Activated CD4-positive, alpha-beta T cell treated with anti-CD3 and anti-CD28 coated beads, Interleukin-2, amount 50 U/mL, for 24 hours (primary cell): ENCODE measurements at regions not wholly inside any gene's neighbourhood (a gene's known extent, or its start where the extent isn't known, plus 50 kb on each side); places are given as distances from the start of the nearest gene placed in this dataset.
"Not testable (repeated sequence)": the region's sequence is repeated elsewhere in the genome, so short reads cannot be mapped to it uniquely, and the experiment has no call there.

Experiments used
- DNase-seq, 2 donors: peaks; one replicate each; pipeline ENCODE4 v3.0.0-alpha.2; 2020; ENCODE audit warnings: low read depth in 1 of 2, low spot score in 1 of 2

DNA sequence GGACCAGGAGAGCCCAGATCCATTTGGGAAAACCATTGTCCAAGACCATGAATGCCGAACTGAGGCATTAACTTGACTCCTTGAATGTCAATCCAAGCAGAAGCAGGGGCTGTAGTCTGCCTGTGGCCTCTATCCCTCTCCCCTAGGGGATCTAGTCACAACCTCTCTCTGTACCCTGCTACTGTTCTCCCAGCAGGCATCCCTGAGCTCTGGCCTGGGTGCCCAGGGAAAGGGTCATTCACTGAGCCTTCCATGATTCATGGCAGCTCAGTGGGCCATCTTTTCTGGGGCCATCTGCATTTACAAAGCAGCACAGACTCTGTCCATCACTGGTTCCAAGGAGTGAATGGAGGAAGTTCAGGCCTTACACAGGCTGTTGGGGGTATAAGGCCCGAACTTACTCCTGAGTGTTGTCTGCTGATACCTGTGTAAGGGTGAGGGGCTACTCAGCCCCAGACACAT is 151.8 kb downstream of the ZFP36L2 start:
- DNase-seq = no peak

DNA sequence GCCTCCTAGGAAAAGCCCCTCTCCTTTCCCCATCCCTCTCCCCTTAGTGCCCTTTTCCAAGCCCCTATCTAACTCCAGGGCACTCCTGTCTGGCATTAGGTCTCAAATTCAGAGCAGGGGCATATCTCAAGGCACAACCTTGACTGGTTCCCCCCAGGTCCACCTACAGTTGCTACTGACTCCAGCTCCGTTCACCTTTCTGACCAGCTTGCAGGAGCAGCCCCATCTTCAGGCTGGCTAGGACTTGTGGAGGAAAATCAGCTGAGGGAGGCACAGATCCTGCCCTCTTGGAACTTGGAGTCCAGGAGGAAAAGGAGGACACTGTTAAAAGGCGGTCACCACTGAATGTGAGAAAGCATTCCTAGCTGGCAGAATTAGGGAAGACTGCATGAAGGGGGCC is 152.4 kb downstream of the ZFP36L2 start:
- DNase-seq = no peak

DNA sequence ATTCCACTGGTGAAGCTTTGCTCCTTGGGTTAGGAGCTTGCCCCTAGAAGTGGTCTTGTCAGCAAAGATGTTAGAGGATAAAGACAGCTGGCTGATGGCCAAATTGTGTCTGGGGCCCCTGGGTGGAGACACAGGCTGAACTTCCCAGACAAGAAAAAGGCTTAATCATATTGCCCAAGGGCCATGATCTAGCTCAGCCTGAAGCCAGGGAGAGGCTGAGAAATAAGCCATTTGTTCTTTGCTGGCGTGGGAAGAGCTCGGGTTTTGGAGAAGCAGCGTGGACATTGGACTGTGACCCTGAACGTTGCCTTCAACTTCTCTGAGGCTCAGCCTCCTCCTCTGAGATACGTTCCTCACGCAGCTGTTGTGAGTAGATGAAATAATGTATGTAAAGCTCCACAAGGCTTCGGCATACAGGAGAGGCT is 153.0 kb downstream of the ZFP36L2 start:
- no peak for DNase-seq

DNA sequence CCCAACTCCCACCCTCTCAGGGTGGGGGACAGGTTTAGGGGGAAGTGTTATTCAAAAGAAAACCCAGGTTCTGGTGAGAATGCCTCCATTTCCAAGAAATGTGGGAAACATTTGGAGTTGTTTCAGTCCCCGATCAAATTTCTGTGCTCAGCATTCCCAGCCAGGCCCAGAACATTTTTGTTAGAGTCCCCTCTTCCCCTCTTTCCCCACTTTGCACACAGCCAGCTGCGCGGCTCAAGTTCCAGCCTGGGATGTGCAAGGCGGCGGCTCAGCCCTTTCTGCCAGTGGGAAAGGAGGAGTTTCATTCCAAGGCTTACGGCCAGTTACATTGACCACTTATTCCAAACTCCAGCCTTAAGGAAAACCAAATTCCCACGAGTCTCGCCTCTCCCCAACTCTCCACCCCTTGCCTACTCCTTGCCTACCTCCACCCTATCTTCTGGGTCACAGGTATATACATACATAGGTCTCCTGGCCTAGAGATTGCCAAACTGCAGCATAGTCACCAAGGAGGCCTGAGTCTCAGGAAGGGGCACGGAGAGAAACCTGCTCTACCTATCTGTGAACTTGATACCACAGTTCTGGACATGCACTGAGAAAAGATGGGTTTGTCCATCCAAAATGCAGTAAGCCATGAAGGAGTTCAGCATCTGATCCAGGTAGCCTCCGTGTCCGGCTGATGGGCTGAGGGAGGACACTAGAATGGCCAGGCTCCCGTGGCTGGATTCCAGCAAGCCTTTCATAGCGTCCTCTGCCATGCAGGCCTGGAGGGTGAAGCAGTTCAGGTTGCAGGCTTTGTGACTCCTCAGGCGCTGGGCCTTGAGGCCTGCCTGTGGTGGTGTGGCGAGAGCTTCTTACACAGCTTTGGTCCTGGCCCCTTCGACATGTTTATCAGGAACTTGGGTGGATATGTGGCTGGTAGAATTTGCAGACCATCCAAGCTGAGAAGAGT is 154.5 kb downstream of the ZFP36L2 start:
- DNase-seq = no peak

DNA sequence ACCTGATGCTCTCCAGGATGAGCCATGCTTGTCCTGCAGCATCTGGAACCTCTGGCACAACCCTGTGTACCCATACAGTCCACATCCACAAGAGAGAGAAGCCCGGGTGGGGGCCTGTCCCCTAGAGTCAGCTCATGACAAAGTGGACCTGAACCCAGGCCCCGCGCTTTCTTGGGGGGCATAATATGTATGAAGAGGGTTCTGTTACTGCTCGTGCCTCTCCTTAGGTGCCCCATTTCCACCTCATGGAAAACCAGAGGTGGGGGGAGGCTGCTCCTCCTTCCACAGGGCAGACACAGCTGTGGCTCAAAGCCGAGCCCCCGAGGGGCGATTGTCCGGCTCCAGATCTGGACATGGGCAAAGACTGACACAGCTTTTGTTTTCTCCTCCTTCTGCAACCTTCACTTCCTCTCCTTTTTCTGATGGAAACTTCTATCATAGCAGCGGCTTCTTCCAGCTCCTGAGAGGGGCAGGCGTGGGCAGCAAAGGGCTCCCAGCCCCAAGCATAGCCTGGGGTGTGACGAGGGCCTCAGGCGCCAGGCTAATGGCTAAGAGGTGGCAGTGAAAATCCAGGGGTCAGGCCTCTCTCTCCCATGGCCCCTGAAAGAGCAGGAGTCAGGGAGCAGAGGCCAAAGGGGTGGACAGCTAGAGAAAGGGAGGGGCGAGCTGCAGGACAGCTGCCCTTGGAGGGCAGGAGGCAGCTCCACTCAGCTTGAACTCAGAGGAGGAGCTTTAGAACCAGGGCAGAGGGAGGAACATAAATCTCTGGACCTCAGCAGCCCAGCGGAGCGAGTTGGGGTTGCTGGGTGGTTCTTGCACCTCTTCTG is 155.5 kb downstream of the ZFP36L2 start:
- DNase-seq = no peak

DNA sequence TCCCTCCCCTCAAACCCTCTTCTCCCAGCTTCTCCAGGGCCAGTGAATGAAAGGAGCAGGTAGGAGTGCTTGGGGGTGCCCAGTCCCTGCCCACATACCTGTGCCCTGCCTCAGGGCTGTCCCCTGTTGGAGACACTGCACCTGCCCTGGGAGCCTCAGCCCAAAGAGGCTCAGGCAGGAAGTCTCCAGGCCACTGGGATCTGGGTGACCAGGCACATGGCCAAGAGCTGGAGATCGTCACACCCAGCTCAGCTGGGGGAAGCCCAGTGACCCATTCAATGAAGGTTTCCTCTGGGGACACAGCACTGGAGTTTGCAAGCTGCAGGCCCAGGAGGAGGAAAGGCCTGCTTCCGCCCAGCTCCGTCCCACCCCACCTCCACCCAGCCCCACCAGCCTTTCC is 156.4 kb downstream of the ZFP36L2 start:
- no peak for DNase-seq

DNA sequence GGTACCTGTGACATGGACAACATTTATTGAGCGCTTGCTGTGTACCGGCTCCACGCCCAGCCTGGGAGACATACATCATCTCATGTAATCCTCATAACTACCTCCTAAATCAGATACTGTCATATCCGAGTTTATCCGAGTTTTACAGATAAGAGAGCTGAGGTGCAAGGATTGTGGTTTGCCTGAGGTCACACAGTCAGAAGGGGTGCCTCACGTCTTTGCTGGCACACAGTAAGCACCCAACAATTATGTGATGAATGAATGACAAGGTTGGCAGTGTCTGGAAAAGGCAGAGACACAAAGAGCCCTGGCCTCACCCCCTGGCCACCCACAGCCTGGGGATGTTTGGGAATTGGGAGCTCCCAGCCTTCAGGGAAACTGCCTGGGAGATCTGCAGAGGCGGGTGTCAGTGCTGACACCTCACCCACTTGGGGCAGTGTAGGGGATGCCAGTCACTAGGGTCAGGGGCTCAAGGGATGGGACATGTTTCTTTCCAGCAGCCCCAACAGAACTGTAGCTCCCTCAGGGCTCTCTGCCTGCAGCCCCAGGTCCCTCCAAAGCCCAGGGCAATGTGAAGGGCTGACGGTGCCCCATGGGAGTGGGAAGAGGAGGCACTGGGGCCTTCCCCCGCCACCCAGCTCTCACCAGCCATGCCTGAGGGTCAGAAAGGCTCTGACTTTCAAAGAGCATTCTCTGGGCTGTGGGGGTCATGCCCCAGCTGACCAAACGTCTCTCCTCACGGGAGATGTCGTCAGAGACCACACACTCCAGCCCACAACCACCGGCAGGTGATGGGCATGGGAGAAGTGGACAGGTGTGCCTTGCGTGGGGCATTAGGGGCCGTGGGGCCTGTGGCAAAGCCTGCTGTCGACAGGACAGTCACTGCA is 157.5 kb downstream of the ZFP36L2 start:
- no peak for DNase-seq

DNA sequence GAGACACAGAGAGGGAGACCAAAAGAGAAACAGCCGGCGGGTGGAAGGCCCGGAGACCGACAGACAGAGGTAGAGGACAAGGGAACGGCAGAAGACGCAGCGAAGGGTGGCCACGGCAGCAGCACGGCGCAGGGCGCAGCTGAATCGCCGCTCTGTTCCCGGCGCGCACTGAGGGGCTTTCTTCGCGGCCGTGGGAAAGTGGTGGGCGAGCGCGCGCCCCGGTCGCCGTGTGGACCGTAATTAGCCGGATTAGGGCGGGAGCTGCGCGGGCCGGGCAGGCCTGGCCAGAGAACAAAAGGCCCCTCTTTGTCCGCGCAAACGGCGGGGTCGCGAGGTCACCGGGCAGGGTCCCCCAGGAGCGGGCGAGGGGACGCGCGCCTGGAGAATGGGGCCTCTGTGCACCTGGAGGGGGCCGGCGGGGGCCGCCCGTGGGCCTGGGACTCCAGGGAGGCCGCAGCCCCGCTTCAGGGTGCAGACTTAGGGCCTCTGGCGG is 158.3 kb downstream of the ZFP36L2 start:
- DNase-seq = no peak

DNA sequence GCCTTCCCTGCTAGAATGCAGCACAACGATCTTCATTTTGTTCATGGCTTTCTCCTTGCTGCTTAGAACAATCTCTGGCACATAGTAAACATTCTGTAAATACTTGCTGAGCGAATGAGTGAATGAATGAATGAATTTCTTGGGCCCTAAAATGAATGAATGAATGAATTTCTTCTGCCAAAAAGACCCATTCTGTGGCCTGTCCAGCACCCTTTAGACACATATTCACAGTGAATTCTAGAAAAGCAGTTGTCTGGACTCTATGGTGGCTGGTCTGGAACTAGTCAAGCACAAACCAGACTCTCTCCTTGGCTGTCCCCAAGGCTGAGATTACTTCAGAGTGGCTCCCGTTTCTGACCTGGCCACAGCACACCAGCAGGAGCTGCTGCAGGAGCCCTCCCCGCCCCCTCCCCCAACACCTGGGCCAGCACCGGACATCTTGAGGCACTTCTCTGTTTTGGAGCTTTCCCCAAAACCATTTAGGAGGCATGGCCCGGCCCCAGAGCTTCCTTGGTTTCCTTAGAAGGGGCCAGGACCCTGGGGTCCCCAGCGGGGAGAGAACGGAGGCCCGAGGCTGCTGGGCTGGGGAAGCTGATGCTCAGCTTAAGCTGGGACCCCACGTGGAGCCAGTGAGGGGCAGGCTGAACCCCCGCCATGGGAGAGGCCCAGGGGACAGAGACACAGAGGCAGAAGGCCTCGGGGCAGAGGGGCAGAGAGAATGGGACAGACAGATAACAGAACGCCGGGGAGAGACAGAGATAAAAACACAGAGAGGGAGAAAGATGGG is 159.0 kb downstream of the ZFP36L2 start:
- no peak for DNase-seq

DNA sequence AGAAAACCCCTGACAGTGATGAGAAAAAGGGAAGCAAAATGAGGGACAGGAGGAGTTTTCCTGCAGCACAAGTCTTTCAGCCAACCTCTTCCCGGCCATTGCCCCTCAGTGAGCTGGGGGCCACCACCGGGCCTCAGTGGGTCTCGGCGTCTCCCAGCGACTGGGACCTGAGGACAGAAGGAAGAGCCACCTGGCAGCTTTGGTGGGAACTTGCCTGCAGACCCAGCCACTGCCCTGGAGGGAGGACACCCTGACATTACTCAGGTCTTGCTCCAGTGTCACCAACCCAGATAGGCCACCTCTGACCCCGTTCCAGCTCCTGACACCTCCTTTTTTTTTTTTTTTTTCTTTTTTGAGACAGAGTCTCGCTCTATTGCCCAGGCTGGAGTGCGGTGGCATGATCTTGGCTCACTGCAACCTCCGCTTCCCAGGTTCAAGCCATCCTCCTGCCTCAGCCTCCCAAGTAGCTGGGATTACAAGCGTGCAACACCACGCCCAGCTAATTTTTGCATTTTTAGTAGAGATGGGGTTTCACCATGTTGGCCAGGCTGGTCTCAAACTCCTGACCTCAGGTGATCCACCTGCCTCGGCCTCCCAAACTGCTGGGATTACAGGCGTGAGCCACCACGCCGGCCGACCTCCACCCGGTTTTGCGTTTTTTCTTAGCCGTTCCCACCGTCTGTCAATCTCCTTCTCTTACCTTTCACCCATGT is 159.7 kb downstream of the ZFP36L2 start:
- not testable (repeated sequence) for DNase-seq

DNA sequence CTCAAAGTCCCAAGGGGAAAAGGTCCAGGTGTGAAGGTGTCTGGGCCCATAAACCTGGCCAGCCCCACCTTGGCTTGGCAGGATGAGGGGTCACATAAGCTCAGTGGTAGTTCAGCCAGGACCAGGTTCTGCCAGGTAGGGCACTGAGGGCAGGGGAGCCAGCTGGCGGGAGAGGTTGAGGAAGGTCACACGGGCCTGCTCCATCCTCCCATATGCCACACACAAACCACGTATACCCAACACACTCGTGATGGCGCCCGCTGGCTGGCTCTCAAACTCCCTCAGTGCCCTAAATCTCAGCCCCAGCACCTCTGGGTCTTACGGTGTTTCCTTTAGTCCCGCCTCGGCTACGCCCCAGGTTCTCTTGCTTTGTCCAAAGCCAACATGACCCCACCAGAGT is 160.5 kb downstream of the ZFP36L2 start:
- no peak for DNase-seq

DNA sequence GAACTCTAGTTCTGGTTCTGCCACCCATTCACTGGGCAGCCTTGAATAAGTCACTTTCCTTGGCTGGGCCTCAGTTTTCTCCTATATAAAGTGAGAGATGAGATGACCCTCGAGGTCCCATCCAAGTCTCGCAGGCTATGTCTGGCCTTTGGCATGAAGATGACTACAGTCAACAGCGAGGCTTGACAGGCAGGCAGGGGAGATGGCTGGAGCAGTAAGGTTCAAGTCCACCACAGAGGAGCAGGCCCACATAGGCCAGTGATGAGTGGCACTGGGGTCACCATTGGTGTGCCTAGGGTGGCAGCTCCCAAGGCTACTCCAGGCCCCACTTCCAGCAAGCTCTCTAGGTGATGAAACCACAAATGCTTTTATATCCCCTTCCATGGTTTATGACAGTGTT is 161.4 kb downstream of the ZFP36L2 start:
- no peak for DNase-seq

DNA sequence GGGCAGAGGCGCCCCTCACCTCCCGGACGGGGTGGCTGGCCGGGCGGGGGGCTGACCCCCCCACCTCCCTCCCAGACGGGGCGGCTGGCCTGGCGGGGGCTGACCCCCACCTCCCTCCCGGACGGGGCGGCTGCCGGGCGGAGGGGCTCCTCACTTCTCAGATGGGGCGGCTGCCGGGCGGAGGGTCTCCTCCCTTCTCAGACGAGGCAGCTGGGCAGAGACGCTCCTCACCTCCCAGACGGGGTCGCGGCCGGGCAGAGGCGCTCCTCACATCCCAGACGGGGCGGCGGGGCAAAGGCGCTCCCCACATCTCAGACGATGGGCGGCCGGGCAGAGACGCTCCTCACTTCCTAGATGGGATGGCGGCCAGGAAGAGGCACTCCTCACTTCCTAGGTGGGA is 163.3 kb downstream of the ZFP36L2 start:
- DNase-seq = not testable (repeated sequence)

DNA sequence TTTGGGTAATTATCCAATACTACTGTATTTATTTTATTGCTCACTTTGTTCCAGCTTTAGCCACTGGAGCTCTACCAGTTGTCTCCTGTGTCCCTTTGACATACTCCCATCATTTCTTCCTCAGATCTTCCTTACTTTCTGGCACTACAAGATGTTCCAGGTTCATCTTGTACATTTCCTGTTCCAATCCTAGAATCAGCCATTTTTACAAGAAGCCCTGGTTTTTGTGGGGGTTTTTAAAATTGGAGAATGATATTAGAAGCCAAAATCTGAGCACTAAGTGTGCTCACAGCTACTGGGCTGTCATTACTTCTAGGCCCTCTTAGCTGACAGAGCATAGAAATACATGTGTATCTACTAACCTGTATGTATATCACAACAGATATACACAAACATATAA is 164.3 kb downstream of the ZFP36L2 start:
- no peak for DNase-seq

DNA sequence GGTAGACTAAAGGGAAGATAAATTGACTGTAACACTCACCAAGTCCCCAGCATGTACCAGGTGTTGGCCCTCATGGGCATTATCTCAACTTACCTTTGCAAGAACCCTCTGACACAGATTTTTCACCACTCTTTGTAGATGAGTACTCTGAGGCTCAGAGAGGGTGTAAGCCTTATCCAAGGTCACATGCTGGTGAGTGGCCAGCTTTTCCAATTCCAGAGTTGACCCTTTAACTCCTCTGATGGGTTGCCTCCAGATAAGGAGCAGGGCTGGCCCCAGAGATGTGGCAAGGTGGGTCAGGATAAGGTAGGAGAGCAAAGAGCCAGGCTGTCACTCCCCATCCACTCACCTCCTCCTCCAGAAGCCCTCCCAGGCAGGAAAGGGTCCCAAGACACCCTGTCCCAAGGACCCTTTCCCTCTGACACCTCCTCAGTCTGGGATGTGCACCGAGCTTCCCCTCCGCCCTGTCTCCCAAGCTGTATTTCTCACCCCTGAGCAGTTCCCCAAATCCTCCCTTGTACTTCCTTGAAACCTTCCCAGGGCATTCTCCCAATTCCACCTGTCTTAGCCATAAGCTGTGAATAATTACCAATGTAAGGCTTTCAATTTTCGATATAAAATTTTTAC is 165.9 kb downstream of the ZFP36L2 start:
- DNase-seq = no peak

DNA sequence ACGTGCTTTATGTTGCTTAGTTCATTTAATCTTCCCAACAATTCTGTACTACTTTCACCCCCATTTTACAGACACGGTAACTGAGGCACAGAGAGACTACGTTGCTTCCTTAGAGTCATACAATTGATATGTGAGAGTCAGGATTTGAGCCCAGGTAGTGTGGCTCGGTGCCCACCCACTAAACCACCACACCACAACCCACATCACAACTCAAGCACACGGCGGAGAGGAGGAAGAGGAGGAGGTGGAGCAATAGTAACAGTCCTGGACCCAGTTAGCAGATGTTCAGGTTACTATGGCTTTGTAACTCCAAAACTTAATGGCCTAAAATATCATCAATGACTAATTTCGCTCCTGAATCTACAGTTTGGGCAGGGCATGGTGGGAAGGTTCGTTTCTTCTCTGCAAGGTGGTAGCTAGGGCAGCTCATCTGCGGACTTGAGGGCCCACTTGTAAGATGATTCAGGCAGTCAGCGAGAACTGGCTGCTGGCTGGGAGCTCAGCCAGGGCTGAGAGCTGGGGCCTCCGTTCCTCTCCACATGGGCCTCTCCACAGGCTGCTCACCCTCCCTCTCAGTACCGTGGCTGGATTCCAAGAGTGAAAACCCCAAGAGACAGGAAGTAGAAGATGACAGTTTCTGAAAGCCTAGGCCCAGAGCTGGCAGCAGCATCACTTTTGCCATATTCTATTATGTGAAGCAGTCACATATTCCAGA is 167.1 kb downstream of the ZFP36L2 start:
- peak; percentile 20 to 48 for DNase-seq

DNA sequence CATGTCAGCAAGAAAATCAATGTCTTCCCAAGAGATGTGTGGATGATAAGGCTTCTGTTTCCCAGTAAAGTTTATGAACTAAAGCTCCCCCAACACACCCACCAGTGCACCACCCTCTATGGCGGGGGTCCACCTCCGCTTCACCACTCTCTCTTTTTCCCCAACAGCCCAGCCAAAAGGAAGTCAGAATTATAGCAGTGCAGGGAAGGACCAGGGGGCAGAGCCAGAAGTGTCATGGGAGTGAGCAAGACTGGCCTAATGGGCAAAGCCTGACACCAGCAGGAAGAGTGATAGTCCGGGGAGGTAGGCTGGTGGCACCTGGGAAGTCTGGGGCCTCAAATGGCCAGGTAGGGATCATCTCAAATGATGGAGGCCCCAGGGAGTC is 167.7 kb downstream of the ZFP36L2 start:
- no peak for DNase-seq
